ENCODE measurements at regions not wholly inside any gene's neighbourhood (a gene's known extent, or its start where the extent isn't known, plus 50 kb on each side); places are given as distances from the start of the nearest gene placed in this dataset.
A peak's percentile ranks its signal among the peaks of the same experiment; 100 is the strongest.

DNA sequence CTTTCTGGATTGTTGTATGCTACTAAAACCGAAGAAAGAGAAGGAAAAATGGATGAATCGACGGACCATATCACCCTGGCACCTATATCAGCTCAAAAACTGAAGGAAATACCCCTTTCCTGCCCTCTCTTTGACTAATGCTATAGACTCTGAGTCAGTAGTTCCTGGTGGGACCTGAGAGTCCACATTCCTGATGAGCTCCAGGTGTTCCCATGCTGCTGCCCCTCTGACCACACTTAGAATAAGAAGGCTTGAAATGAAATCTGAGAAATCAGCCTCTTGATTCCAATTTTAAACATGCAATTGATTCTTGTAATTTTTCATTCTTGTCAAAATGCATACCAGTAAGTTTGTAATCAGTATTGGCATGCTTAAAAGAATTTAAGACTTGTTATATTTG is 75.2 kb downstream of the PRL start:
- Histone ChIP-seq H3K4me1 (ENCODE audit: control insufficient read depth, insufficient read depth, low read length) (no peaks in the 10 kb centered on the region), H3K27ac (ENCODE audit: low read length) (no peak overlapping the region), H3K27me3 (ENCODE audit: control insufficient read depth, insufficient read depth, low read length) (no peaks in the 10 kb centered on the region), H3K4me3 (ENCODE audit: low read length) (no peak overlapping the region), H3K36me3 (ENCODE audit: control insufficient read depth, insufficient read depth, low read length) (no peaks in the 10 kb centered on the region), H3K9me3 (replicated peaks; ENCODE audit: control insufficient read depth, low read depth, low read length) (no peaks in the 10 kb centered on the region)
- WGBS (ENCODE audit: insufficient coverage), result no CpG with 5 or more reads among the region's 3 CpGs
- DNase-seq, result no peak

DNA sequence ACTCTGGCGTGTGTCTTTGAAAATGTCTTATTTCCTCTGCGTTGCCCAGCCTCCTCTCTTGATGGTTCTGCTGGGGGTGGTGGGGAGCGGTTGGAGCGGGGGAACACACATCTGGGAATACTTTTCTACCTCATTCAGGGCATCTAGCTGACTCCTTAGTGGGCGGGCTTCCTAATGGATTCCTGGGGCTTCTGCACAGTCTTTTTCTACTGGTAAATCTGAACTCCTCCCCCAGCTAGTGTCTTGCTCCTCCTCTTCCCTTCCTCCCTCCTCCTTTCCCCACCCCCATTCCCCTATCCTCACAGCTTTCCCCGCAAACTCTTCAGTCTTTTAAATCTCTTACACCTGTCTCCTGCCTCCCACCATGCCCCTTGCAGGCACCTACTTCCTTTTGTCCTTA is 74.4 kb downstream of the PRL start:
- WGBS (ENCODE audit: insufficient coverage), result 60% methylated on average over 1 of the region's 6 CpGs
- no peaks in the 10 kb centered on the region for H3K4me1 ChIP-seq (ENCODE audit: control insufficient read depth, insufficient read depth, low read length)
- no peaks in the 10 kb centered on the region for H3K9me3 ChIP-seq (replicated peaks; ENCODE audit: control insufficient read depth, low read depth, low read length)

DNA sequence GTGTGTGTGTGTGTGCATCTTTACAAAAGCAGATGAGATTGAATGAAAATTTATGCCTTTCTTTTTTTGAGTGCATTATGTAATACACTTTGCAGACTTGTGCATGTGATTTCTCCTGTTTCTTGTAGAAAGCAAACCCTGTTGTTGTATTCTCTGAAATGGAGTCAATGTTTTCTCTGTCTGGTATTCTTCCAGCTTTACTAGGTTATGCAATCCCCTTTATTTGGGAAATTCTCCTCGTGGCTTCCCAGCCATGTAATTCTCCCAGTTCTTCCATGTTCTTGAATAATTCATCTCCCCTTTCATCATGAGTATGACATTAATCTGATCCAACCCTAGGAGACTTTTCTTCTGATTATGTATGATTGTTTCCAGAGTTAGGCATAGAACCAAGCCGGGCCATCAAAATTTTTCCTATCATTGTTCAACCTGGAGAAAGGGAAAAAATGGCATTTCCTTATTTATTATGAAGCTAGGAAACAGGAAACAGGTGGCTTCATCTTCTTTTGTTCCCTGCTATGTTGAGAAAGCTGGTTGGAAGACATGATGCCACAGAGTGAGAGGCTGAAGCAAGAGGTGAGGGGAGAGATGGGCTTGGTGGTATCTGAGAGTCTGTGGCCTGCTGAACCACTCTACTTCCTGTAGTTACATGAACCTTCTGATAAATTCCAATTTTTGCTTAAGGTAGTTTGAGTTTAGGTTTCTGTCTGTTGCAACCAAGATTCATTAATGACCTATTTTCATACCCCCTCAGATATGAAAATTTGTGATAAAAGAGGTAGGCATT is 68.8 kb downstream of the PRL start:
- Histone ChIP-seq H3K4me3 (ENCODE audit: low read length) (no peak overlapping the region), H3K36me3 (ENCODE audit: control insufficient read depth, insufficient read depth, low read length) (no peaks in the 10 kb centered on the region), H3K9me3 (replicated peaks; ENCODE audit: control insufficient read depth, low read depth, low read length) (no peaks in the 10 kb centered on the region), H3K27ac (ENCODE audit: low read length) (no peak overlapping the region), H3K4me1 (ENCODE audit: control insufficient read depth, insufficient read depth, low read length) (no peaks in the 10 kb centered on the region), H3K27me3 (ENCODE audit: control insufficient read depth, insufficient read depth, low read length) (no peaks in the 10 kb centered on the region)
- no peak for DNase-seq
- 20% methylated on average over 1 of the region's 2 CpGs for WGBS (ENCODE audit: insufficient coverage)

More for the DNA sequence above, 74.4 kb downstream of the PRL start:
- Histone ChIP-seq H3K27me3 (ENCODE audit: control insufficient read depth, insufficient read depth, low read length) (no peaks in the 10 kb centered on the region), H3K36me3 (ENCODE audit: control insufficient read depth, insufficient read depth, low read length) (no peaks in the 10 kb centered on the region), H3K4me3 (ENCODE audit: low read length) (no peak overlapping the region), H3K27ac (ENCODE audit: low read length) (no peak overlapping the region)
- no peak for DNase-seq

DNA sequence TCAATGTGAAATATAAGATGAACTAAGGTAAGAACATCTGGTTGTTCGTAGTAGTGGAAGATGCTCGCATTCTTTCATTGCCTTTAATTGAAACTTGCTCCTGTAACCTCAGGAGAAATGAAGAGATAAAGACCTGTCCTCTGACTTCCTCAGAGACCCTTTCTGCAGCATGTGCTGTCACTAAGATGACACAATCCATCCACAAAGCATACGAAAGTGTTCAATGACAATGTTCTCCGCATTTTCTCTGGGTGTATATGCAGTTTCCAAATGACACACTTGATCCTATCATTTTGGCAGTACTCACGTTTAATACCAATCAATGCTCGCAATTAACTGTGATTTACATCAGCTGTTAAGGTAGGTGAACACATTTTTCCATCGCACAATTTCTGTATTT is 65.8 kb downstream of the PRL start:
- no peaks in the 10 kb centered on the region for H3K4me1 ChIP-seq (ENCODE audit: control insufficient read depth, insufficient read depth, low read length)
- H3K27me3 ChIP-seq (ENCODE audit: control insufficient read depth, insufficient read depth, low read length), result no peaks in the 10 kb centered on the region
- H3K27ac ChIP-seq (ENCODE audit: low read length), result no peak overlapping the region
- H3K36me3 ChIP-seq (ENCODE audit: control insufficient read depth, insufficient read depth, low read length), result no peaks in the 10 kb centered on the region
- 80% methylated on average over 1 of the region's 7 CpGs for WGBS (ENCODE audit: insufficient coverage)
- no peak for DNase-seq
- H3K9me3 ChIP-seq (replicated peaks; ENCODE audit: control insufficient read depth, low read depth, low read length), result no peaks in the 10 kb centered on the region
- no peak overlapping the region for H3K4me3 ChIP-seq (ENCODE audit: low read length)

DNA sequence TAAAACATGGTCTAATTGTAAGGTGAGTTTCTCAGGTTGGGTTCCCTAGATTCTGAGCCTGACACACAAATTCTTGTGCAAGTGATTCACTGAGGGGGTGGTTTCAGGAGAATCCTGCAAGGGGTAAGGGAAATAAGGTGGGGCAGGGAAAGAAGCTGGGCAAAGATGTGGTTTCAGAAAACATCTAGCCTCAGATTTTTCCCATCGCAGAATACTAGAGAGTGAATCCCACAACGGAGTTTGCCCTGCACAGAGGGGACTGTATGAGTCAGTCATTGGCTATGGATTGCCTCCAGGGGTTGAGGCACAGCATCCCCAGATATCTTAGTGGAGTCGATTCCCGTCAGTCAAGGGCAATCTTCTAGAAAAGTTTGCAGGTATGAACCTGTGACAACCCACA is 65.2 kb downstream of the PRL start:
- Histone ChIP-seq H3K9me3 (replicated peaks; ENCODE audit: control insufficient read depth, low read depth, low read length) (no peaks in the 10 kb centered on the region), H3K36me3 (ENCODE audit: control insufficient read depth, insufficient read depth, low read length) (no peaks in the 10 kb centered on the region), H3K4me1 (ENCODE audit: control insufficient read depth, insufficient read depth, low read length) (no peaks in the 10 kb centered on the region), H3K27ac (ENCODE audit: low read length) (no peak overlapping the region), H3K27me3 (ENCODE audit: control insufficient read depth, insufficient read depth, low read length) (no peaks in the 10 kb centered on the region), H3K4me3 (ENCODE audit: low read length) (no peak overlapping the region)
- 83% methylated on average over 1 of the region's 4 CpGs for WGBS (ENCODE audit: insufficient coverage)
- no peak for DNase-seq

- Histone ChIP-seq H3K27ac (ENCODE audit: low read length) (no peak overlapping the region), H3K36me3 (ENCODE audit: control insufficient read depth, insufficient read depth, low read length) (no peaks in the 10 kb centered on the region), H3K4me1 (ENCODE audit: control insufficient read depth, insufficient read depth, low read length) (no peaks in the 10 kb centered on the region), H3K4me3 (ENCODE audit: low read length) (no peak overlapping the region), H3K27me3 (ENCODE audit: control insufficient read depth, insufficient read depth, low read length) (no peaks in the 10 kb centered on the region), H3K9me3 (replicated peaks; ENCODE audit: control insufficient read depth, low read depth, low read length) (no peaks in the 10 kb centered on the region)
- peak; percentile 29 for DNase-seq
- WGBS (ENCODE audit: insufficient coverage), result 47% methylated on average over 4 of the region's 6 CpGs
Measured at GRCh38 chr6:22236626-22237414, 60.0 kb downstream of the PRL start.
